NCI-H1930 (cell line): ENCODE measurements at regions not wholly inside any gene's neighbourhood (a gene's known extent, or its start where the extent isn't known, plus 50 kb on each side); places are given as distances from the start of the nearest gene placed in this dataset.

Experiments
- DNase-seq, 2 experiments: peaks; one replicate each; lab custom pipeline; 2025; lab: John Stamatoyannopoulos, UW

DNA sequence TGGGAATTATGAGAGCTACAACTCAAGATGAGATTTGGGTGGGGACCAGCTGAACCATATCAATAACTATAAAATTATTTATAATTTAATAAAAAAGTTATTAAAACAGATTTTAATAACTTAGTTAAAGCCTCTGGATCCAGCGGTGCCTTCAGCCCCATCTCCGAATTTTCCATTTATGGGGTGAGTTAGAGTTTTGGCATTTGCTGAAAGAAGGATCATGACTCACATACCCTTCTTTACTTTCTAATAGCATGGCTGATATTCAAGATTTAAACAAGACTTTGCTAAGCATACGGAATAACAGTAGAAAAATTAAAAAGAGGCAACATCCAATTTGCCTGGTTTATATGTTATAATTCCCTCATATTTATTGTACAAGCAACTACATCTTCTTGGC is 94.5 kb downstream of the RDH14 start:
- DNase-seq = no peak

- no peak for DNase-seq
Observed at GRCh38 chr2:18464913-18465312, 95.5 kb downstream of the RDH14 start.

DNA sequence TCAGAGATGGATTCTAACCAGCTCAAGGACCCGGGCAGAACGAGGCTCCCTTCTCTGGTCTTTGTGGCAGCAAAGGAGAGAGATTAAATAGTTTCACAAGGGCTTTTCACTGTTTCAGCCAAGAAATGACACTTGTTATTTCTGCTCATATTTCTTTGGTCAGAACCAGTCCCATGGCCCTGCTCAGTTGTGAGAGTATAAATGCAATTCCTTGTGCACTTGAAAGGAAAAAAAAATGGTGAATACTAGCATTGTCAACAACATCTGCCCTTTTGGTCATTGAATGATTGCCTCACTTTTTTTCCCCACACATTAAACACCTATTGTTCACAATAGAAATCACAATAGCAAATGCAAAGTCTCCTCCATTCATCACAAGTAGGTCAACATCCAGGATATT is 104.4 kb downstream of the RDH14 start:
- DNase-seq = no peak

DNA sequence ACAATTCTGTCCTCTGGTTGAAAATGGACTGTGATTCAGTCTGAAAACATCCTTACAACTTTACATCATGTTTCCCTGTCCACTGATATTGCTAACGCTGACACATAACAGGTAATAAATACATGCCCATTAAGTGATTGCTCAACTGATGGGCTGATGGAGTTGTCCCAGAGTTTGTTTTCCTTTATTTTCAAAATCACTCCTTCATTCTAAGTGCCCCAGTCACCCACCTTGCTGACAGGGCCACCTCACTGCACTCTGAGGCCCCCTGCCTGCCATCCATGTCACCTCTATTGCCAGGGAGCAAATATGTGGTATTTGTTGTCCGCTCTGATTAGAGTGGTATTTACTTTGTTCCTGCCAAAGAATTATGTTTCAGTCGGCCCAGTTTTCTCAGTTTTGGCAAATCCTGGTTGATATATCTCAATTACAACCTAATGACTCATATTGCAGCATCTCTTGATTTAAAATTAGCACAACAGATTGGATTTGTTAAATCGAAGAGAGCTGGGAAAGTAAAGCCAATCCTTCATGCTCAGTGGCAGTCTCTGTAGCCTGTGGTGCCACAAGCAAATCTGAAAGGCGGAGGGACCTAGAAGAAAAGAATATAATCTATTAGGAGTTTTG is 105.1 kb downstream of the RDH14 start:
- DNase-seq = no peak

- no peak for DNase-seq
Observed at GRCh38 chr2:18454692-18455235, 105.7 kb downstream of the RDH14 start.

DNA sequence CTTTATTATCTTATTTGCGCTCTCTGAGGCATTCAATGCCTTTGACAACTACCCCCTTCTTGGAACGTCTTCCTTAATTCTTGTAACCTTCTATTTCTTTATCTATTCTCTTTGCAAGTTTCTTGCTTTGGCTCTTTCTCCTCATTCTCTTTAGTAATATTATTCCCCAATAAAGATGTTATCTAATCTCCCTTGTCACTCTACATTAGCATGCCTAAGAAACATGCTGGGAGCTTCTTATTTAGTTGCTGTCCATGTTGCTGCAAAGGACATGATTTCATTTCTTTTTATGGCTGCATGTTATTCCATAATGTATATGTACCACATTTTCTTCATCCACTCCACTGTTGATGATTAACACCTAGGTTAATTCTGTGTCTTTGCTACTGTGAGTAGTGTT is 113.7 kb downstream of the RDH14 start:
- no peak for DNase-seq

GRCh38 chr2:18445433-18446320 is 114.8 kb downstream of the RDH14 start:
- DNase-seq = no peak

- DNase-seq = no peak
Observed at GRCh38 chr2:18444806-18445205, 115.6 kb downstream of the RDH14 start.

DNA sequence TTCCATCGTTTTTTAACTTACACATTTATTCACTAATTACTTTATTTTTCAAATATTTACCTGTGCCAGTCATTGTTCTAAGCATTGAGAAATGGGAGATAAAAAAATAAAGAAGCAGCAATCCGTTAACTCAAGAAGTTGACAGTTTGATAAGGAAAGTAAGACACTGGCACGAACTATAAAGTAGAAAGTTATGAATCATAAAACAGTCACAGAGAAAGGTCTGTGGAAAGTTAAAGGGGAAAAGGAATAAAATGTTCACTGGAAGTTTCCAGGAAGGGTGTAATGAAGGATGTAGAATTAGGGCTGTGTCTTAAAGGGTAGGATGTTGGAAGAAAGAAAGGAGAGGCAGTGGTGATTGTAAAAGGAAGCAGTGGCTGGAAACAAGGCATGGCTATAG is 118.9 kb downstream of the RDH14 start:
- DNase-seq = no peak

- DNase-seq = no peak
Observed at GRCh38 chr2:18440777-18441176, 119.7 kb downstream of the RDH14 start.

DNA sequence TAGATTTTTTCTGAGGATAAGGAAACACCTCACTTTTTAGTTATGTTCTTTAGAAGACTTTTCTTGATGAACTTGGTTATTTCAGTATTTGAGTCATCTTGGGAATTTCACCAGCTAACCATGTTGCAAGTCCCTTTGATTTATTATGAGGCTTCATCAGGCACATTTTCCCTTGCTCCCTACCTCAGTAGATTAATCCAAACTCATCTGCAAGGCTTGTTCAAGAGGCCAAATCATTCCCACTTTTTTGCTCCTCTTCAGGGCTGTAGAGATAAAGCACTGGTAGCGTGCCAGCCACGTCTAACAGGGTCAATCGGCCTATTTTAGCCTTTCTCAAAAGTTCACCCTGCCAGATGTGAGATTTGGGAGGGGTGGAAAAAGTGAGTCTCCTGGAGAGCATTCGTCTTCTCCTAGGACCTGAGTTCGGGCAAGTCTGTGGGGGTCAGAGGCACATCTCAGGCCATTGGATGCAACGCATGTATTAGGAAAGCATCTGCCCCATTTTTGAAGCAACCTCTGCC is 120.3 kb downstream of the RDH14 start:
- no peak for DNase-seq

GRCh38 chr2:18439716-18440115 is 120.7 kb downstream of the RDH14 start:
- no peak for DNase-seq

DNA sequence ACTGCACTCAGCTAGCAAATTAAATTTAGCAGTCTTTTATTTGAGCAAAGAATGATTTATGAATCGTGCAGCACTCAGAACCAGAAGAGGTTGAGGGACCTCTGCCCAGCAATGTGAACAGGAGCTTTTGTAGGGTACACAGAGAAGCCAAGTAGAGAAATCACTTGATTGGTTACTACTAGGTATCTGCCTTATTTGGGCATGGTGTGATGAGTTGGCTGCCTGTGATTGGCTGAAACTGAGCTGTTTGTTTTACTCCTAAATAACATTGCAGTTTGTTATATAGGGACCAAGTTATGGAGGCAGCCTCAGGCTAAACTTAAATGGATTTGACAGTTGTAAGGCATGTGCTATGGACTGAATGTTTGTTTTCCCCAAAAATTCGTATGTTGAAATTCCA is 122.5 kb downstream of the RDH14 start:
- DNase-seq = no peak

DNA sequence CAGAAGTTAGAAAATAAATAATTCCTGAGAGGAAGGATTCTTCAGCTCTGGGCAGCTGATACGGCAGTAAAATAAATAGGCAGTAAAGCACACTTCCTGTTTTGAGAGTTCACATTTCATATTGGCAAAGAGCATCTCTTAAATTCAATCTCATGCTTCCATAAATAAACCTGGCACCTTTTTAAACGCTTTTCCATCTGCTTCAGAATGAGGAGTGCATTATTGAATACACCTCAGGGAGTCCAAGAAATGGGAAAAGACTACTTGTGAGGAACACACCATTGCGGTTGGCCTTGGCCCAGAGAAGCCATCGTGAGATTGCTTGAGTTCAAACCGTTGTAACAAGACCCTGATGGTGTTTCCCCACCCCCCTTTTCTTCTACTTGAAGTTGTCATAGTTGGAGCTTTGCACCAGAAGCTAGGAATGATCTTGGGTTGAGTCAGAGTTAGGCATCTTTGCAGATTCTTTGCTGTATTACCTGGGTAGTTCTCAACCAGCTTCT is 123.9 kb downstream of the RDH14 start:
- DNase-seq = no peak

- peak in 1 of 2 experiments; percentile 44 for DNase-seq
Observed at GRCh38 chr2:18435426-18436037, 124.9 kb downstream of the RDH14 start.

DNA sequence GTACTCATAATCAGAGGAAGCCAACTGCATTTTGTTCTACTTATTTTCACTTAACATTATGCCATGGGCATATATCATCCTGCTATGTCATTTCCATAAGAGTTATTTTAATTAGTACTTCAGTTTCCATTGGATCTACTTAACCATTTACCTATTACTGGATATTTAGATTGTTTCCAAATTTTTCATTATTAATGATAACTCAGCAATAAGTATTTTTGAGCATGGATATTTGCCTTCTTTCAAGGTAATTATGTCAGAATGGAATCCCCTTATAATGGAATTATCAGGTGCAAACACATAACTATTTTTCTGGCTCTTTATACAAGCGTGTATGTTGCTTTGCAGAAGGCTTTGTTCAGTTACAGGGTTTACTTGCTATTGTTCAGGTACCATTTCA is 126.6 kb downstream of the RDH14 start:
- DNase-seq = no peak

- no peak for DNase-seq
Observed at GRCh38 chr2:18432999-18433398, 127.5 kb downstream of the RDH14 start.

DNA sequence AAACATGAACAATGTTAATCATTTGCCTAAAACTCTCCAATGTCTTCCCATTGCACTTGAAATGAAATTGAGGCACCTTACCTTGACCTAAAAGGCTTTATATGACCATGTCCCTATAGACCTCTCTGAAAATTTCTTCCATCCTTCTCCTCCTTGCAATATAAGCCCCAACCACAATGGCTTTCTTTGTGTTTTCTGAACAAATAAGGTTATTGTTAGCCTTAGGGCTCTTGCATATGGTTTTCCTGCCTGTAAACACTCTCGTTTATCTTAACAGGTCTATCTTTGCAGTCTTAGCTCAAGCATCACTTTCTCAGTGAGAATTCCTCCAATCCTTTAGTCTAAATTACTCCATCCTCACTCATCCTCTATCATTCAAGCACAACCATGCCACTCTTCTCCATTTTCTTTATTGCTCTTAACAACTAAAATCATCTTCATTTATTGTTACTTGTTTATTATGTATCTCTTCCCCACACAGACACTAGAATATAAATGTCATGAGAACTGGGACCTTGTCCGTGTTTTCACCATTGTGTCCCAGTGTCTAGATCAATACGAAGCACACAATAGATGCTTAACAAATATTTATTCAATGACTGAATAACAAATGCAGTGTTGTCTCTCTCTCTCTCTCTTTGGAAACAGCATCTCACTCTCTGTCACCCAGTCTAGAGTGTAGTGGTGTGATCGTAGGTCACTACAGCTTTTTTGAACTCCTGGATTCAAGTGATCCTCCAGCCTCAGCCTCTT is 129.3 kb downstream of the RDH14 start:
- no peak for DNase-seq

- DNase-seq = no peak
Observed at GRCh38 chr2:18428516-18428915, 131.9 kb downstream of the RDH14 start.

DNA sequence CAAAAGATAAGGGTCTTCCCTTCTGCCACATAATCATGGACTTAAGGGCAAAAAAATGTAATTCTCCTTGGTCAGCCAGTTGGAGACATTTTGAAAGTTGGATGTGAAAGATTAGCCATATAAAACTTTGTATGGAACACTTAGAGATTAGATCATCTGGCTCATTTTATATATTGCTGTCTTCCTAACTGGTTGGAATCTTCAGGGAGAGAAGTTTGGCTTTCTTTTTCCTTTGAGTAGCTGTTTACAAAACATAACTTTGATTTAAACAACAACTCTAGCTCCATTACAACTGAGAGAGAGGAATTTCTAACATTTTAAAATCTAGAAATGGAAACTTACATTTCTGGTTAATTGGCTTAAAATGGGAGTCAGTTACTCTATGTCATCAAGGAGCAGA is 132.7 kb downstream of the RDH14 start:
- DNase-seq = no peak

- DNase-seq = no peak
Observed at GRCh38 chr2:18426174-18426573, 134.3 kb downstream of the RDH14 start.
